Endodermal cell (in vitro differentiated cells): ENCODE measurements at regions not wholly inside any gene's neighbourhood (a gene's known extent, or its start where the extent isn't known, plus 50 kb on each side); places are given as distances from the start of the nearest gene placed in this dataset.

Experiments
- DNase-seq: peaks from one replicate; pipeline ENCODE4 v3.0.0-alpha.2; 2017
- H3K27ac ChIP-seq: 2 replicates; pipeline ENCODE4 v1.5.1; 2013; ENCODE audit warnings: mild to moderate bottlenecking, low read depth, low read length, moderate library complexity
- H3K27me3 ChIP-seq: 2 replicates; pipeline ENCODE4 v1.6.1; 2013; ENCODE audit warnings: mild to moderate bottlenecking, low read length, moderate library complexity; ENCODE audit not compliant: insufficient read depth, control insufficient read depth, poor library complexity, severe bottlenecking
- H3K36me3 ChIP-seq: 2 replicates; pipeline ENCODE4 v1.7.0; 2013; ENCODE audit warnings: mild to moderate bottlenecking, low read length, moderate library complexity; ENCODE audit not compliant: control insufficient read depth, insufficient read depth
- H3K4me1 ChIP-seq: one replicate; pipeline ENCODE4 v1.7.0; 2013; ENCODE audit warnings: low read length; ENCODE audit not compliant: control insufficient read depth, insufficient read depth
- H3K4me3 ChIP-seq: 2 replicates; pipeline ENCODE4 v1.5.1; 2013; ENCODE audit warnings: mild to moderate bottlenecking, low read length, moderate library complexity
- H3K9ac ChIP-seq: 2 replicates; pipeline ENCODE4 v1.6.1; 2013; ENCODE audit warnings: mild to moderate bottlenecking, low read length, moderate library complexity; ENCODE audit not compliant: poor library complexity, severe bottlenecking; ENCODE audit errors: extremely low read depth
- H3K9me3 ChIP-seq: 2 replicates; pipeline ENCODE4 v1.6.1; 2013; ENCODE audit warnings: mild to moderate bottlenecking, low read length, moderate library complexity; ENCODE audit not compliant: control insufficient read depth
- H3K27ac Mint-ChIP-seq: 2 replicates; pipeline ENCODE4 v1.8.0; 2020; ENCODE audit warnings: mixed read lengths
- H3K27me3 Mint-ChIP-seq: 2 replicates; pipeline ENCODE4 v1.8.0; 2021; ENCODE audit warnings: mild to moderate bottlenecking, mixed read lengths; ENCODE audit not compliant: insufficient read depth
- H3K36me3 Mint-ChIP-seq: 2 replicates; pipeline ENCODE4 v1.8.0; 2020; ENCODE audit warnings: low read depth, mixed read lengths
- H3K4me1 Mint-ChIP-seq: 2 replicates; pipeline ENCODE4 v1.8.0; 2020; ENCODE audit warnings: mixed read lengths
- H3K4me3 Mint-ChIP-seq: 2 replicates; pipeline ENCODE4 v1.8.0; 2020; ENCODE audit warnings: mild to moderate bottlenecking, moderate library complexity, mixed read lengths
- H3K9me3 Mint-ChIP-seq: 2 replicates; pipeline ENCODE4 v1.8.0; 2020; ENCODE audit warnings: mild to moderate bottlenecking, mixed read lengths
- WGBS, 2 experiments: methylation state at CpG; one replicate each; pipeline versions ENCODE4 v1.1.5 to v1.1.7; 2013; ENCODE audit warnings: missing lambda C conversion rate in 2 of 2, mixed read lengths in 1 of 2; ENCODE audit not compliant: insufficient coverage in 1 of 2, insufficient read length in 1 of 2; 5-methylcytosine and 5-hydroxymethylcytosine counted together
- TF ChIP-seq, protein P1 (sequence below): fragments of 200-600 bp; sonication (generic); conservative IDR thresholded peaks from 2 replicates; pipeline ENCODE4 v1.5.0; 2021; ENCODE audit warnings: antibody characterized with exemption, mild to moderate bottlenecking

GRCh38 chr13:77999746-78000145 is 81.1 kb upstream of the EDNRB start:
- H3K27ac ChIP-seq: no peak overlapping the region
- H3K9me3 ChIP-seq: peaks cover 13% of the 10 kb centered on the region
- Mint-ChIP-seq H3K4me3 (no peak overlapping the region), H3K27me3 (no peaks in the 10 kb centered on the region), H3K9me3 (peaks cover 38% of the 10 kb centered on the region), H3K27ac (no peak overlapping the region), H3K4me1 (no peaks in the 10 kb centered on the region), H3K36me3 (no peaks in the 10 kb centered on the region)
- no peaks in the 10 kb centered on the region for H3K27me3 ChIP-seq
- no peak overlapping the region for H3K4me3 ChIP-seq
- no peaks in the 10 kb centered on the region for H3K36me3 ChIP-seq
- TF ChIP-seq, protein P1, sequence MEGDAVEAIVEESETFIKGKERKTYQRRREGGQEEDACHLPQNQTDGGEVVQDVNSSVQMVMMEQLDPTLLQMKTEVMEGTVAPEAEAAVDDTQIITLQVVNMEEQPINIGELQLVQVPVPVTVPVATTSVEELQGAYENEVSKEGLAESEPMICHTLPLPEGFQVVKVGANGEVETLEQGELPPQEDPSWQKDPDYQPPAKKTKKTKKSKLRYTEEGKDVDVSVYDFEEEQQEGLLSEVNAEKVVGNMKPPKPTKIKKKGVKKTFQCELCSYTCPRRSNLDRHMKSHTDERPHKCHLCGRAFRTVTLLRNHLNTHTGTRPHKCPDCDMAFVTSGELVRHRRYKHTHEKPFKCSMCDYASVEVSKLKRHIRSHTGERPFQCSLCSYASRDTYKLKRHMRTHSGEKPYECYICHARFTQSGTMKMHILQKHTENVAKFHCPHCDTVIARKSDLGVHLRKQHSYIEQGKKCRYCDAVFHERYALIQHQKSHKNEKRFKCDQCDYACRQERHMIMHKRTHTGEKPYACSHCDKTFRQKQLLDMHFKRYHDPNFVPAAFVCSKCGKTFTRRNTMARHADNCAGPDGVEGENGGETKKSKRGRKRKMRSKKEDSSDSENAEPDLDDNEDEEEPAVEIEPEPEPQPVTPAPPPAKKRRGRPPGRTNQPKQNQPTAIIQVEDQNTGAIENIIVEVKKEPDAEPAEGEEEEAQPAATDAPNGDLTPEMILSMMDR: no peak
- H3K4me1 ChIP-seq: no peaks in the 10 kb centered on the region
- no peak for DNase-seq
- no peak overlapping the region for H3K9ac ChIP-seq

DNA sequence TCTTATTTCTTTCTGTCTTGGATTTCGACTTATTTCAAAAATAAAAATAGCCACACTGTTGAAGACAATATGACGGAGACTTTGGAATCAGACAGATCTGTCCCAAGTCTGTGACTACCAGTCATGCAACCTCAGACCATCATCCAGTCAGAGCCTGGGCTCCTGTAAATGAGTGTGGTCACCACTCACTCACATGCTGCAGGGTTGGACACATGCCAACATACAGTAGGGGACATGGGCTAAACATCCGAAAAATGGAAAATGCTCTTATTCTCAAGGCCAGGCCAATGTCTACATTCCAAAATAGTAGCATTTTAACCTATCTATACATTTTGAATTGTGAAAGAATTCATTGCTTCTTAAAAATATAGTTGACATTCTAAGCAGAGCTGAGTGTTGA is 75.5 kb upstream of the EDNRB start:
- no peak for DNase-seq
- Histone ChIP-seq H3K4me1 (no peaks in the 10 kb centered on the region), H3K36me3 (no peaks in the 10 kb centered on the region), H3K27me3 (no peaks in the 10 kb centered on the region), H3K9me3 (peaks cover 13% of the 10 kb centered on the region), H3K4me3 (no peak overlapping the region), H3K9ac (no peak overlapping the region), H3K27ac (no peak overlapping the region)
- no peak overlapping the region for H3K4me3 Mint-ChIP-seq
- TF ChIP-seq, protein P1: no peak
- peaks cover 8% of the 10 kb centered on the region for H3K4me1 Mint-ChIP-seq
- 94 to 98% methylated on average over 2 to 3 of the region's 3 CpGs for WGBS, 2 experiments
- peaks cover 16% of the 10 kb centered on the region for H3K9me3 Mint-ChIP-seq
- H3K36me3 Mint-ChIP-seq: no peaks in the 10 kb centered on the region
- H3K27me3 Mint-ChIP-seq: no peaks in the 10 kb centered on the region
- H3K27ac Mint-ChIP-seq: no peak overlapping the region

DNA sequence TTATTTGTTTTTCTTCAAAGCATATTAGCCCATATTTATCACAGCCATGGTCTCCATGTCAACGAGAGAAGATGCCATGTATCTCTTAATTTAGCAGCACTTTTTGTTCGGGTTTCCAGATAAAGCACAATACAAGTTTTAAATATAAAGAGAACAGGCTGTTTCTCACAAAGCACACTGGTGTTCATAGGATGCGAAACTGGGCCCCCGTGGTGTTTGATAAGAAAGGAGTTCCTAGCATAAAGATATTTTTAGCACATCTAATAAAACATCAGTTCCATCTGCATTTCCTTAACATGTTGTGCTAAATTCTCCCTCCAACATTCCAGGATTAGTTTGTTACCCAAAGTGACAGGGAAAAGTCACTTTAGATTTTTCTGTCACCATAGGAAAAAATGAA is 72.4 kb upstream of the EDNRB start:
- Mint-ChIP-seq H3K27ac (no peak overlapping the region), H3K4me3 (no peak overlapping the region), H3K27me3 (no peaks in the 10 kb centered on the region), H3K9me3 (peaks cover 6% of the 10 kb centered on the region), H3K4me1 (peaks cover 21% of the 10 kb centered on the region), H3K36me3 (no peaks in the 10 kb centered on the region)
- H3K36me3 ChIP-seq: no peaks in the 10 kb centered on the region
- WGBS, 2 experiments: 92% methylated on average over 4 of the region's 4 CpGs; no CpG with 5 or more reads in 1 of the 2 experiments
- no peak overlapping the region for H3K4me3 ChIP-seq
- no peaks in the 10 kb centered on the region for H3K27me3 ChIP-seq
- peaks cover 4% of the 10 kb centered on the region for H3K9me3 ChIP-seq
- DNase-seq: no peak
- H3K9ac ChIP-seq: no peak overlapping the region
- TF ChIP-seq, protein P1: no peak
- H3K4me1 ChIP-seq: peaks cover 9% of the 10 kb centered on the region
- no peak overlapping the region for H3K27ac ChIP-seq
